GM19025 (cell line): ENCODE measurements at regions not wholly inside any gene's neighbourhood (a gene's known extent, or its start where the extent isn't known, plus 50 kb on each side); places are given as distances from the start of the nearest gene placed in this dataset.
"Not testable (repeated sequence)": the region's sequence is repeated elsewhere in the genome, so short reads cannot be mapped to it uniquely, and the experiment has no call there.

Source experiments
- ATAC-seq: cut with Tn5 transposase; IDR thresholded peaks from one replicate; pipeline ENCODE4 v1.9.1; 2021; ENCODE audit warnings: mild to moderate bottlenecking, low read depth, moderate library complexity; ENCODE audit not compliant: unreplicated experiment

DNA sequence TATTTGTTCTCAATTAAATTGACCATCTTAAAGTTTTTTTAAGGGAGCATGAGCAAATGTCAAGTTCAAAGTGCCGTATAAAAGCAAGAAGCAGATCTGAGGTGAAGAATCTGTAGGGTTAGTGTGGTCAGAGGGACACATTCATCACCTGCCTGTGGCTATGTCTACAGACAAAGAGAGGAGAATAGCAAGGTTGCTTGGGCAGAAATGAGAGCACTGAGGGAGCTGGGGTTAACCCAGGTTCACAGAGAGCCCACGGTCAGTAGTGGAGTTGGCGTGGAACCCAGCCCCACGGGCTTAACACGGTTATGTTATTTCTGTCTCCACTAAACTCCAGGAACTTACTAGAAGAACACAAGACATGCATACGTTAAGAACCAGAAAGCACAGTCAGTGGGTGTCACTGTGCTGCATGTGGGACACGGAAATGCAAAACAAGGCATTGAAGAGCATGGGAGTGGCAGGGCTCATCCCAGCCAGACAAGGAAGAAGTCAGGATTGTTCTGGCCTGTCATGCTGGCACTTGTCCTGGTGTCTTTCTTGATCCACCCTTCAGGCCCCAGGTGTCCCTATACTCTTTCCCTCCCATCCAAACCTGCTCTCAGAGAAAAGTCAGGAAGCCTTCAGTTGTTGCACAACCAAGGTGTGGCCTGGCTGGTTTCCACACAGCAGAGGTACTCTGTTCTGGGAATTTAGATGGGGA lies 95.5 kb upstream of the IVNS1ABP start:
- ATAC-seq, result no peak

DNA sequence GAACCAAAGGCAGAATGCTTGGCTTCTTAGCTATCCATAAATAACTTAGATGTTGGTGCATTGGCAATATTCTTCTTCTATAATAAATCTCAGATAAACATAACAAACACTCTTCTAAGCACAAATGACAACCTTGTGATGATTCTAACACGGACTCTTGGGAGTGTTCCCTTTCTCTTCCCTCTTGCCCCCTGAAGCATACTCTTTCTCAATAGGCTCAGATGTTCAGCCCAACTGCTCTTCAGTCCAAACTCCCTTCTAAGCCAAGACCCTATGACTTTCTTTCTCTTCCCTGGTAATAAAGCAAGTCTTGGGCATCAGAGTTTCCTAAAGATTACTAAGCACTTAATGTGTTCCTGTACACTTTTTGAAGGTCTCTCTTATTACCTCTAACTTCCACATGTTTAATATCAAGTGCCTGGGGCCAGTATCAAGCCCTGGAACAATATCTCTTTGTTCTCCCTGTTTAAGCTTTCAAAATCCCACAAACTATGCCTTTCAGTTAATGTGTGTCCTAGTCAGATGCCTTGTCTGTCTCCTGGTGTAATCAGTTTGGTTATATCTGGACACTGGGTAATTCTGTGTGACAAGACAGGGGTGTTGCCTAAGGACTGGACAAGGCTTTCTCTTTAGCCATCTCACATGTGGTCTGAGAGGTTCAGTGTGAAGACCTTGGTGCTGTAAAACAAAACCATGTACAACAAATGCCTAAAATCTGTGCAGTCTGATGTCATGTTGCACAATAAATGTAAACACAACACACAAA lies 92.9 kb upstream of the IVNS1ABP start:
- no peak for ATAC-seq

DNA sequence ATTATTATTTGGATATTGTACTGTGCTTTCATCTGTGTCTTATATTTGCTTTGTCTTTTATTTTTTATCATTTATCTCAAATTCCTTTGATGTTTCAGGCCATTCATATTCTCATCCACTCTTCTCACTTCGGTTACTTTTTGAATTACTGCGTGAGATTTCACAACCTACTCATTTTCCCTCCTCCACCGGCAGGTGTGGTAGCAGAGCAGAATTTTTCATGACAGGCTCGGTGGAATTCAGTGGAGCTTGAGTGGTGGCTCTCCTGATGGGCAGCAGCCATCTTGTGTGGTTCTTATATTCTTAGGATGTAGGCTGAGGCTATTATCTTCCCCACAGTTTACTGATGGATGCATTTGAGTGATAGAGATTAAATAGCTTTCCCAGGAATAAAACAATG lies 92.3 kb upstream of the IVNS1ABP start:
- ATAC-seq, result no peak

DNA sequence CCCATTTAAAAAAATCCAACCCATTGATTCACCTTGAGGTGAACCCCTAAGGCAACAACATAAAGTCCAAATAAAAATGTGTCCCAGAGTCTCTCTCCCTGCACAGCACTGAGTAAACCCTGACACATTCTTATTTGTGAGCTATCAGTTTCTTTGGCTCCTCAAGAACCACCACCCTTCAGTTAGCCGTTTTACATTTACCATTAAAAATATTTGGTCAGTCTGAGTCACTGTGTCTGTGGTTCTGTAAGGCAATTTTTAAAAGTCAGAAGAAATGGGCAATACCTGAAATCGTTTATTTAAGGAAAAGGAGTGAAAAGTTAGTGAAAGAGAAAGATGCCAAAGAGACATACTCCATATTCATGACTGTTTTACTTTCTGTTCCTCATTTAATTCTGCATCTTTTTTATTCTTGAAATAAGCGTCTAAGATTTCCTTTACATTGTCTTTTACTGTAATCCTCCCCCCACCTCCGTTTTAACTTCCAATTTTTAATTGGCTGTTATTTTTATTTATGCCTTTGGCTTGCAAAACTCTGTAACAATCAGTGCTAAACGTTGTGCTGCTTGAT lies 91.7 kb upstream of the IVNS1ABP start:
- no peak for ATAC-seq

DNA sequence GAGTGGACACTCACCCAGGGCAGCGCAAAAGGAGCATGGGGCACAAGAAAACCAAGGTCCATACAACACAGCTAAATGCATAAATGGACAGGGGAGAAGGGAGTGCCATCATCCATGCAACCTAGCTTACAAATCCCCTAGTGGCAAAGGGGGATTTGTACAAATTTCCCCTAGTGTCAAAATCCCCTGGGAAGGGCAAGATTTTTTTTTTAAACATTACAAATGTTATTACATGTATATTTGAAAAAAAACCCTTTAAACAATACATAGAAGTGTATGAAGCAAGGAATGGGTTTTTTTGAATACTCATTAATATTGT lies 89.6 kb upstream of the IVNS1ABP start:
- ATAC-seq, result no peak

DNA sequence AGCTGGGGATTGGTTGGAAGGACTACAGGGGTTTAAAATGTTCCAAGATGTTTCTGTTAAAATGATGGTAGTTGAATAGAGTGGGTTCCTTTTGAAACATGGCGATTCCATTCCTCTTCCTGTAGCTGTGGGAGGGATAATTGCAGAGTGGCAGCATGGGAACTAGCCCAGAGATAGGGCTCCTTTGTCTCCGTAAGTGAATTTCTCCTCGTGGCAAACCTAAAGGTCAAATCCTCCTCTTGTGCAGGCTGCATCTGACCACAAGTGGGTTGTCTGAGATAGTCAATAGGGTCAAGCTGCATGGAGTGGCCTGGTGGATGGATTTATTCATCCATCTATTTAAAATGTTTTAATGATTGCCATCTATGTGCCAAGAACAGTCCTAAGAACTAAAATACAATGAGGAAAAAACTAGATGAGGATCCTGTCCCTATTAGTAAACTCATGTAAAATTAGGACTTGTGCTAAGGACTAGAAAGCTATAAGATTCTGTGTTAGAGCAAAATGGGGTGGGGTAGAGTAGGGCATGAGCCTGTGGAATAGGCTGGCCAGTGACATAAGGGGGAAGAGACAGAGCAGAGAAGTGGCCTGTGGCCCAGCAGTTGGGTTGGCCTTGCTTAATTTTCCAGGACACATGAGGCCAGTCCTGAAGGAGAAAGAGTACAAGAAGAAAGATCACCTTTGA lies 89.1 kb upstream of the IVNS1ABP start:
- ATAC-seq, result no peak

DNA sequence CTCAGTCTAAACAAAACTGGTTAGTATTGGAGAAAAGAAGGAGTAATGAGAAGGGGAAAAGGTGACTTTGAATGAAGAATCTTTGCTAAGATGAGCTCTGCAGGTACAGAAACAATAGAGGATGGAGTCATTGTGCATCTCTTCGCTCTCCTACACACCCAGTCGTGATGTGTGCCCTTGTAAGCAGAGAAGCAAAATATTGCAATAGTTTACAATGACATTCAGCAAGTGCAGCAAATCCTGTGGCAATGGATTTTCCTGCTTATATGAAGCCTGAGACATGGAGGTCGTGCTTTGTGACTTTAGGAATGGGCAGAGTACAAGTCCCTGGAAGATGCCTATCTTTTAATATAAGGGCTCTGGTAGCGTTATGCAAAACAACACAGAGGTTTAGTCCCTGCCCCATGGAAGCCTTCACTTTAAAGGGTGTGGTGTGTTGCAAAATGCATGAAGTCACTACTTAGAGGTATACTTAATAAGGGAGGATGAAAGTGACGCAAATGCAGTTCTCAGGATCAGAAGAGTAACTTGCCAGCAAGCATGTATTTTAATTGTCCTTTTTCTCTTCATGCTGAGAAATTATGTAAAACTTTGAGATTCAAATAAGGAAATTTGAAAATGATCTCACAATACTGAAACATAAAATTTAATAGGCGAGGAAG lies 88.0 kb upstream of the IVNS1ABP start:
- no peak for ATAC-seq

DNA sequence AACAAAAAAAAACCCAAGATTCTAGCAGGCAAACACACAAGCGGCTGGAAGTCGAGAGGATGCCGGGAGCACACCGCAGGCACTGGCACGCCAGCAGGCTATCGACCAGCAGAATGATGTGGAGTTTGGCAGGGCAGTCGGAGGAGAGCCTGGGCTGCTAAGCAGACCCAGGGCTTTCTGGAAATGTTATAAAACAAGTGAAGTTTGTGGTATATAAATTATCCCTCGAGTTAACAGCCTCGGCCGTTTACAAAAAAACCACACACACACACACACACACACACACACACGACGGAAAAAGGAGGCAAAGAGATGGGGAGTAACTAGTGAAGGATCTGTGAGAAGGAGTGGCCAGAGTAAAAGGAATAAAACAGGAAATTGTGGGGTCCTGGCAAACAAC lies 87.2 kb upstream of the IVNS1ABP start:
- no peak for ATAC-seq

DNA sequence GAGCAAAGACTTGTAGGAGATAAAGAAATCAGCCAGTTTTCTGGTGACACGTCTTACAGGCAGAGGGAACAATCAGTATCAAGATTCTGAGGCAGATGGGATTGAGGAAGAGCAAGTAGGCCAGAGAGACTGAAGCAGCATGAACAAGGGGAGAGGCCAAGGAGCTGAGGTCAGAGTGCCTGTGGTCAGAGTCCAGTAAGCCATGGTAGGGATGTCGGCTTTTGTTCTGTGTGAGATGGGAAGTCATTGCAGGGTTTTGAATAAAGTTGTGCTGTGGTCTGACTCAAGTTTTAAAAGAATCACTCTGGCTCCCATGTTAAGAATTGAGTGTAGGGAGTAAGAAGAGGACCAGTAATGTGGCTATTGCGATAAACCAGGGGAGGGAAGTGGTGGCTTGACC lies 85.9 kb upstream of the IVNS1ABP start:
- no peak for ATAC-seq

DNA sequence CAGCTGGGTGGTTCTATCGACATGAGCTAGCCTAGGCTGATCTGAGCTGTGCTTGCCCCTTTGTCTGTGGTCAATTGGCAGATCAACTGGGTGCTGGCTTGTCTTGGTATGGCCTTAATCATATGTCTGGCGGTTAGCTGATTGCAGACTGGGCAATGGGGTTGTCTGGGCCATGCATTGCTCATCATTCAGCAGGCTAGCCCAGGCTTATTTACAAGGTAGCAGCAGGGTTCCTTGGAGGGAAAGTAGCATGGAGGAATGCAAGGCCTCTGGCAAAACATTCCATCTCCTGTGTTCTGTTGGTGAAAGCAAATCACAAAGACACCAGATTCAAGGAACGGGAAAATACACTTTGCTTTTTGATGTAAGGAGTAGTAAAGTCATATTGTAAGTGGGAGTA lies 84.0 kb upstream of the IVNS1ABP start:
- ATAC-seq, result no peak

DNA sequence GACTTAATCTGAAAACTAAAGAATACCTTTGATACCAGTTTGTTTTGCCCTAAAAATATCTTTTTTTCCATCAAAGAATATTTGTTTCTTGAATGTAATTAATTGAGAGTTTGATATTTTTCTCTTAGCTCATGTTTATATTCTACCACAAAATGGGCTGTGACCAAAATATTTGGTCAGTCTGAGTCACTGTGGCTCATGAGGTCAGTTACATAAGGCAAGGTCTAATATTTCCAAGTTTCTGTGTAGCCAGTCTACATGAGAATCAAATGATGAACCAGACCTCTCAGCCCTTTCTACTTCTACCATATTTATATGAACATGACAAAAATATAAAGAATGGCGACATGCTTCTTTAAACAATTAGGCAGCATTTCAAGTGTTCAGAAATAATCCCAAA lies 83.0 kb upstream of the IVNS1ABP start:
- ATAC-seq, result no peak

DNA sequence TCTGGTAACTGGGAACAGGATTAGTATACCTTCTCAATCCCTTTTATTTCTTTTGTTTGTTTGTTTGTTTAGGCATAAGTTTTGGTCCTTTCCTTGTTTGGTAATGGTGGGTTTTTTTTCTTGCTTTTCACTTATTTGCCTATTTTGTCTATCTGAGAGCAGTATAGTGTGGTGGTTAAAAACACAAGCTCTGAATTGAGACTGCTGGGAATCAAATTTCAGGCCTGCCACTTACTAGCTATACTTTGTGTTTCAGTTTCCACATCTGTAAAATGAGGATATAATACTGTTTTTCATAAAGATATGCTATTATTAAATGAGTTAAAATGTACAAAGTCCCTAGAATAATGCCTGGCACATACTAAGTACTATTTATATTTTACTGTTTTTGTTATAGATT lies 81.6 kb upstream of the IVNS1ABP start:
- no peak for ATAC-seq

DNA sequence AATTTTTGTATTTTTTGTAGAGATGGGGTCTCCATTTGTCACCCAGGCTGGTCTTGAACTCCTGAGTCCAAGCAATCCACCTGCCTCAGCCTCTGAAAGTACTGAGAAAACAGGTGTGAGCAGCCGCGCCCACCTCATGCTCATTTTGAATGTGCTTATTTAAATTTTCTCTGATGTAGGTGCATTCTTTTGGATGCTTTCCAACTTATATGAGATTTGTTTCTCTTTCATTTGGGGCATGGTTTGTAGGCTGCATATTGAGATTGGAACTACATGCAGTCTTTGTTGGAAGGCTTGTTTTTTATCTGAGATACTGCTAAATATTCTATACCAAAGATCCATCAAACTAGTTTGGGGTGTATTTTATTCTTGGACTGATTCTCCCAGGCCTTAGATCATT lies 81.0 kb upstream of the IVNS1ABP start:
- no peak for ATAC-seq

DNA sequence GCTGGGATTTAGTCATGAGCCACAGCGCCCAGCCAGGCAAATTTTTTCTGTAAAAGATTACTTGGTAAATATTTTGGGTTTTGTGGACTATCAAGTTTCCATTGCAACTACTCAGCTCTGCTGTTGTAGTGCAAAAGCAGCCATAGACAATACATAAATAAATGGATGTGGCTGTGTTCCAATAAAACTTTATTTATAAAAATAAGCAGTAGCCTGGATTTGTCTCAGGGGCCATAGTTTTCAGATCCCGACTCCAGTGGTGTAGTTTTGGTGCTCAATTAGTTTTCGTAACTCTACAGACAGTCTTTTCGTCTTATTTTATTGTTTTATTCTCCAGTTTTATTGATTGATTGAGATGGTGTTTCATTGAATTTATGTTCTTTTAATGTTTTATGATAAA lies 80.1 kb upstream of the IVNS1ABP start:
- ATAC-seq, result no peak

DNA sequence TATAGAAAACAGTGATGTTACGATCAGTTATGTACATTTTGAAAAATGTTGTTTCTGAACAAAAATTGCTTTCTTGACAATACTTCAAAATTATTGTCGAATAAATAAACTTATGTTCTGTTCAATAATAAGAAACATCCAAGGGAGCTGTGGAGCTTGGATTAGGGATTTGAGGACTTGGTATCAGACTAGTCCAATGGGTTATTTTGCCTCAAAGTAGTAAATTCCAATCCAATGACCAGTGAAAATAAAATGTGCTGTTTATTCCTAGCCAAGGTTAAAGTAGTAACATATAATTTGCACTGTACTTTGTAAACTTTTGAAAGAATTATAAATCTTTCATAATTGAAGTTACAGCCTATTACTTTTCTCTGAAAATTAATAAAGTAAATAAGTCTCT lies 79.1 kb upstream of the IVNS1ABP start:
- no peak for ATAC-seq

DNA sequence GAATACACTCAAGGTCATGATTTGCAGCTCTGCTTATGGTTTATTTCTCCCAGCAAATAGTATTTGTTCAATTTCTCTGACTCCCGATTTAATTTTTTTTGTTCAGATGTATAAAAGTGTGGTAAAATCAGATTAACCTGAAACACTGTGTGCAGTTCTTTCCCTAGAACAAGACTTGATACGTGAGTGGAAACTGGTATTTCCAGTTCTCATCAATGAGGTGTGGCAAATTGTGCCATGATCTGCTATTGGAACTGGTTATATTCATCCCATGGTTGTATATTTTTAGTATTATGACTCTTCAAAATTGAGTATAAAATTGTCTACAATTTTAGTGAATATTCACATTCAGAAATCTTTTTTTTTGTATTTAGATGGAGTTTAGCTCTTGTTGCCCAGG lies 76.8 kb upstream of the IVNS1ABP start:
- no peak for ATAC-seq

DNA sequence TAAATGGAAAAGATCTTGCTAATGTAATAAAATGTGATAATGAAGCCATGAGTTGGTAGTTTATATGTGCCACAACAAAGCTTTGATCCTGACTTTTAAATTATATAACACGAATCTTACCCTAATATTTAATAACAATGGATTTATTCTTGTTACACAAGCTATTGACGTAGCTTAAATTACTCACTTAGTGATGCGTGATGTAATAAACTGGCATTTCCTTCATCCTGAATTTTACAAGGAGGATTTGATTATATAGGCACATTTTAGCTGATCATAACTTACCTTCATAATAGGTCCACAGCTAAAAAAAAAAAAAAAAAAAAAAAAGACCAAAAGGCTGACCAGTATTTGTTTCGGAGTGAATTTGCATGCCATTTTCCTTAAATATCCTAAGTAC lies 76.2 kb upstream of the IVNS1ABP start:
- no peak for ATAC-seq

DNA sequence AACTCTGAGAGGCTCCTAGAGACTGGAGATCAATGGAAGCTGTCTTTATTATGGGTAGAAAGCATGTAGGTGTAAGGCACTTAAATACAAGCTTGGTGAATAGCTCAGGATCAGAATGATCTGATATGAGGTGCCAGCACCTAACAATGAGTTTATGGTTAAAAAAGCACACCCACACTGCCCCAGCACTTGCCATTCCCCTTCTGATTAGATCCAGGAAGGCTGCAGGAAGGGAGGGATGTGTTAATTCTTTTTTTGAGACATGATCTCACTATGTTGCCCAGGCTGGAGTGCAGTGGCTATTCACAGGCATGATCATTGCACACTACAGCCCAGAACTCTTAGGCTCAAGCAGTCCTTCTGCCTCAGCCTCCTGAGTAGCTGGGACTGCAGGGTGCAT lies 71.8 kb upstream of the IVNS1ABP start:
- no peak for ATAC-seq

DNA sequence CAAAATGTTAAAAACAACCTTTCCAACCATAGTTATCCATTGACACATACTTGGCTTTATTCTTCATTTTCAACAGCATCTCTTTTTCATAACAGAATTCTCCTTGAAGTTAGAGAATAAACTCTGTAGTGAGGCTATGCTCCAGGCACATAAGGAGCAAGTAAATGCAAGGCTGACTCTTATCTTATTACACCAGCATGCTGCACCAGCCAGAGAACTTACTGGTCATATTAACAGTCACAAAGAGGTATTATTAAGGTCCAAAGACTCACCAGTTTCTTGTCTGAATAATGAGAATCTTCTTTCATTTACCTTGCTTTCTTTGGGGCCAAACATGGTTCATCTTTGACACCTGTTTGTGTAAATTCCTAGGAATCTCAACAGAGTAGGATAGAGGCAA lies 71.3 kb upstream of the IVNS1ABP start:
- ATAC-seq, result no peak

DNA sequence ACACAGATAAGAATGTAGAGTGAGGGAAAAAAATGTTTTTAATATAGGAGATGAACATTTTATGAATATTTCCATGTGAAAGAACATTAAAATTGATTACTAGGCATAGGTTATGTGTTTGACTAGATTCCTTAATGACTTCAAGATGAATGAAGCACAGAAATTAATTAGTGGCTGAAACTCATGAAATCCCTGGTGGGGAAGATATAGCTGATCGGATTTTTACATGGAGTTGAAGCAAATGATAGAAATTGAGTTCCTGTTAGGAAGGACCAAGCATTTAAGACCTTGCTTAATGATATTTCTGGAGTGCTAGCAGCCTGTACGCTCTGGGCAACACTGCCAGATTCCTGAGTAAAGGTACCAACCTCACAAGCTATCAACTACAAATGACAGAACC lies 68.9 kb upstream of the IVNS1ABP start:
- no peak for ATAC-seq

DNA sequence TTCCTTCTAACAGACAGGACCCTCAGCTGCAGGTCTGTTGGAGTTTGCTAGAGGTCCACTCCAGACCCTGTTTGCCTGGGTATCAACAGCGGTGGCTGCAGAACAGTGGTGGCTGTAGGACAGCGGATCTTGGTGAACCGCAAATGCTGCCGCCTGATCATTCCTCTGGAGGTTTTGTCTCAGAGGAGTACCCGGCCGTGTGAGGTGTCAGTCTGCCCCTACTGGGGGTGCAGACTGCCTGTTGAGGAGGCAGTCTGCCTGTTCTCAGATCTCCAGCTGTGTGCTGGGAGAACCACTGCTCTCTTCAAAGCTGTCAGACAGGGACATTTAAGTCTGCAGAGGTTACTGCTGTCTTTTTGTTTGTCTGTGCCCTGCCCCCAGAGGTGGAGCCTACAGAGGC lies 66.8 kb upstream of the IVNS1ABP start:
- ATAC-seq, result not testable (repeated sequence)
